ENCODE measurements at regions not wholly inside any gene's neighbourhood (a gene's known extent, or its start where the extent isn't known, plus 50 kb on each side); places are given as distances from the start of the nearest gene placed in this dataset.

- no peak for TF ChIP-seq POLR2A (IDR thresholded peaks at IDR 0.05)
- no peak for TF ChIP-seq CTCF (IDR thresholded peaks at IDR 0.05)
Observed at GRCh38 chr7:118836933-118837332, 612.4 kb downstream of the ANKRD7 start.
